Fibroblast of mammary gland (primary cell): ENCODE measurements at regions not wholly inside any gene's neighbourhood (a gene's known extent, or its start where the extent isn't known, plus 50 kb on each side); places are given as distances from the start of the nearest gene placed in this dataset.

ENCODE experiments used
- DNase-seq: peaks from one replicate; pipeline ENCODE4 v3.0.0-alpha.2; 2010; ENCODE audit warnings: low read depth
- H3K4me3 ChIP-seq: 2 replicates; pipeline ENCODE4 v1.5.1; 2011; ENCODE audit warnings: low read depth, mild to moderate bottlenecking, low read length, moderate library complexity; ENCODE audit not compliant: control insufficient read depth
- TF ChIP-seq, protein P1 (sequence below): conservative IDR thresholded peaks from 2 replicates; pipeline ENCODE4 v1.5.1; 2011; ENCODE audit warnings: low read depth, low read length, inconsistent platforms; ENCODE audit not compliant: control insufficient read depth, insufficient read depth

DNA sequence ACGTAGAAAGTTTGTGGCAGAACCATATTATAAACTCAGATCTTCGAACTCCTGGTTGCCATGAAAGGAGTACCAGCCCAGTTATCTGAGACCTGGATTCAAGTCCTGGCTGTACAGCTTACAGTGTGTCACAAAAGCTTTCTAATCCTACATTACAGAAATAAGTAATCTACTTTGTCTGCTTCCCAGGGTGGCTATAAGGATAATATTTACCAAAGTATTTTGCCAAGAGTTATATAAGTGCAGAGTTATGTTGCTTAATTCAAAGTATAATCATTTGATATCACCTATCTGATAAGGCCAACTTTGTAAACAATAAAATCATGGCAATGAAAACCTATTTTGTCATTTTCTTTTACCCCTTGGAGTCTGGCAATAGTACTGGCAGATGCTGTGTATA lies 381.6 kb downstream of the NDFIP2 start:
- no peak overlapping the region for H3K4me3 ChIP-seq
- no peak for DNase-seq

DNA sequence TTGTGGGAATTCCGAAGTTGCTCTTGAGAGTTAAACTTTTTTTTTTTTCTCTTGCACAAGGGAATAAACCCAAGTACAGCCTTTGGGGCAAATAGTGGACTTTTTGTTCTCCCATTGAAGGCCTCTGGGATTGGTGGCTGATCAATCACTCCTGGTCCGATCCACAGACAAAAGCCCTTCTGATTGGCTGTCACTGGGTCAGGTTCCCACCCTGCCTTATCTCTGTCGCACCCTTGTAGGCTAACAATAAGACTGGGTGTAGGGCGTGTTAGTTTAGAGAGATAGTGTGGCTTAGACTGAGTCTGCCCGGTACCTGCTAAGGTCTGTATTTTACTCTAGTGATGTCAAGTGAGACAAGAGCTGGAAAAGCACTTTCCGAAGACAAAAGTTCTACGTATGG lies 380.8 kb downstream of the NDFIP2 start:
- TF ChIP-seq, protein P1, sequence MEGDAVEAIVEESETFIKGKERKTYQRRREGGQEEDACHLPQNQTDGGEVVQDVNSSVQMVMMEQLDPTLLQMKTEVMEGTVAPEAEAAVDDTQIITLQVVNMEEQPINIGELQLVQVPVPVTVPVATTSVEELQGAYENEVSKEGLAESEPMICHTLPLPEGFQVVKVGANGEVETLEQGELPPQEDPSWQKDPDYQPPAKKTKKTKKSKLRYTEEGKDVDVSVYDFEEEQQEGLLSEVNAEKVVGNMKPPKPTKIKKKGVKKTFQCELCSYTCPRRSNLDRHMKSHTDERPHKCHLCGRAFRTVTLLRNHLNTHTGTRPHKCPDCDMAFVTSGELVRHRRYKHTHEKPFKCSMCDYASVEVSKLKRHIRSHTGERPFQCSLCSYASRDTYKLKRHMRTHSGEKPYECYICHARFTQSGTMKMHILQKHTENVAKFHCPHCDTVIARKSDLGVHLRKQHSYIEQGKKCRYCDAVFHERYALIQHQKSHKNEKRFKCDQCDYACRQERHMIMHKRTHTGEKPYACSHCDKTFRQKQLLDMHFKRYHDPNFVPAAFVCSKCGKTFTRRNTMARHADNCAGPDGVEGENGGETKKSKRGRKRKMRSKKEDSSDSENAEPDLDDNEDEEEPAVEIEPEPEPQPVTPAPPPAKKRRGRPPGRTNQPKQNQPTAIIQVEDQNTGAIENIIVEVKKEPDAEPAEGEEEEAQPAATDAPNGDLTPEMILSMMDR = no peak

More for the DNA sequence above, 381.6 kb downstream of the NDFIP2 start:
- TF ChIP-seq, protein P1 = no peak

DNA sequence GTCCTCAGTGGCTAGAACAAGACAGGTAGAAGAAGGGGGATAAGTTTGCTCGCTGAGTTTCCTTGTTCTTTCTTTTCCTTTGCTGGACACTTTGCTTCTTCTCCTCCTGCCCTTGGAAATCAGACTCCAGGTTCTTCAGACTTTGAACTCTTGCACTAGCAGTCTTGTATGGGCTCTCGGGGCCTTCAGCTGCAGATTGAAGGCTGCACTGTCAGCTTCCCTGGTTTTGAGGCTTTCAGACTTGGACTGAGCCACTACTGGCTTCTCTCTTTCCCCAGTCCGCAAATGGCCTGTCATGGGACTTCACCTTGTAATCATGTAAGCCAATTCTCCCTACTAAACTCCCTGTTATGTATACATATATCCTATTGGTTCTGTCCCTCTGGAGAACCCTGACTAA lies 379.8 kb downstream of the NDFIP2 start:
- no peak overlapping the region for H3K4me3 ChIP-seq
- TF ChIP-seq, protein P1 = no peak

More for the DNA sequence above, 380.8 kb downstream of the NDFIP2 start:
- no peak for DNase-seq
- no peak overlapping the region for H3K4me3 ChIP-seq

DNA sequence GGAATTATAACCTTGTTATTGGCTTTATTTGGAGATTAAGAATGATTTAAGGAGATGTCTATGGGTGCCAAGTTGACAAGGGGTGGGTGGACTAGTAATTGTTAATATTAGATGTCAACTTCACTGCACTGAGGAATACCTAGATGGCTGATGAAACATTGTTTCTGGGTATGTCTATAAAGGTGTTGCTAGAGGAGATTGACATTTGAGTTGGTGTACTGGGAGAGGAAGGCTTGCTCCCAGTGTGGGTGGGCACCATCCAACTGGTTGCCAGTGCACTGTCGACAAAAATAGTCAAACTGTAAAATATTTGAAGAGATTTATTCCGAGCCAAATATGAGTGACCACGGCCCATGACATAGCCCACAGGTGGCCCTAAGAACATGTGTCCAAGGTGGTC lies 378.8 kb downstream of the NDFIP2 start:
- H3K4me3 ChIP-seq = no peak overlapping the region
- TF ChIP-seq, protein P1 = no peak
- DNase-seq = no peak

More for the DNA sequence above, 379.8 kb downstream of the NDFIP2 start:
- DNase-seq = no peak

DNA sequence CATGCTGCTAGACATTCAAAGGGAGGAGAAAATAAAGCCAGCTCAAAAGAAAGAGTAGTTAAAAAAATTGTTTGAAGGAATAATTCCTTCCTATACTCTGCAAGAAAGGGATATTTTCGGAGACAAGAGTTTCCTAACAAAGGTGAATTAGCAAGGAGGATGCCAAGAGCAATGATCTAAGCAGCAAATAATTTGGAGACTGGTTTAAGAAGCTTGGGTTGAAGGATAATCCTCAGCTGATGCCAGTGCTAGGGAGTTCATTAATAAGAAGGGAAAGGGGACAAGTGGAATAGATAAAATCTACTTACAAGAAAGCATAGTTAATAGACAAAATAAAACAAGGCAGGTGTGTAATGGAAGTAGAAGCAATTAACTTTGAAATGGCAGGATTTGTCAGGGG lies 372.3 kb downstream of the NDFIP2 start:
- H3K4me3 ChIP-seq = no peak overlapping the region
- TF ChIP-seq, protein P1 = no peak
- DNase-seq = no peak

DNA sequence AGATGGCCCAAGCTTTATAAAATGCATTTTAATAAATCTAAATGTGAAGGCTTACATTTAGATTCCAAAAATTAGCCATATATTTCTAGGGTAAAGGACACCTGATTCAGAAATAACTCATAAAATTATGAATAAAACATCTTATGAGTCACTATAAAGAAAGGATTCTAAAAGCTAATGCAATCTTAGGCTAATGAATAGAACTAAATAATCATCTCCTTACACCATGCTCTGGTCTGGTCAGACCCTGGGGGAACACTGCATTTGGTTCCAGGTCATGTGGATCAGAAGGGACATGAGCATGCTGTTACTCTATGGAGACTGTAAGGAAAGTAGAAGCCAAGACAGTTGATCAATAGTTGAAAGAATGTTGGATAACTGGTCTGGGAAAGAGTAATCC lies 370.4 kb downstream of the NDFIP2 start:
- TF ChIP-seq, protein P1 = no peak
- no peak for DNase-seq
- no peak overlapping the region for H3K4me3 ChIP-seq
